K562 (cell line): ENCODE measurements at regions not wholly inside any gene's neighbourhood (a gene's known extent, or its start where the extent isn't known, plus 50 kb on each side); places are given as distances from the start of the nearest gene placed in this dataset.

Experiments used
- ATAC-seq: fragments of 200-7000 bp; cut with Tn5 transposase; 3 replicates; pipeline ENCODE4 v1.9.1; 2020; ENCODE audit warnings: moderate library complexity
- BruUV-seq: library from RNA; stranded (reverse); fragments of 400-500 nt; replicated peaks from 2 replicates; lab custom pipeline; 2021; lab: Mats Ljungman, UMichigan
- CTCF ChIA-PET: fragments of 300-600 bp; formaldehyde crosslinking; extraction: SDS; loops from one replicate; lab custom pipeline; 2021; ENCODE audit warnings: low intra/inter-chr PET ratio; lab: Yijun Ruan, JAX
- POLR2A ChIA-PET: fragments of 300-600, 350-650 bp; sonication (Branson Sonifier 250); formaldehyde crosslinking; extraction: SDS; loops from one replicate; lab custom pipeline; 2021; ENCODE audit warnings: antibody characterized with exemption, inconsistent platforms; lab: Yijun Ruan, JAX
- DNase-seq, 4 experiments: peaks; one replicate each; pipeline versions ENCODE4 v3.0.0 to v3.0.0-alpha.2; 2011 to 2018; ENCODE audit warnings: low spot score in 3 of 4, mixed read lengths in 3 of 4; ENCODE audit errors: extremely low read depth in 1 of 4
- FAIRE-seq: peaks from 2 replicates; lab custom pipeline; 2011; peaks lifted over from hg19 to GRCh38; lab: Jason Lieb, UNC
- H2AFZ ChIP-seq: 2 replicates; pipeline ENCODE4 v1.6.0; 2011; ENCODE audit warnings: low read depth, low read length, control low read depth, inconsistent platforms
- H3K27ac ChIP-seq: fragments of 200-600 bp; 3 replicates; pipeline ENCODE4 v1.8.0; 2011; ENCODE audit warnings: low read depth, mild to moderate bottlenecking, control low read depth, inconsistent platforms, low read length, moderate library complexity, mixed read lengths; ENCODE audit errors: extremely low read depth
- H3K27me3 ChIP-seq, 2 experiments: fragments of 300-600 bp in 1 of 2; 2 replicates in 1 of 2; 3 replicates in 1 of 2; pipeline versions ENCODE4 v1.6.0 to v1.8.0; 2011; ENCODE audit warnings: inconsistent platforms in 2 of 2, low read length in 2 of 2, mild to moderate bottlenecking in 1 of 2, mixed read lengths in 1 of 2, moderate library complexity in 1 of 2; ENCODE audit not compliant: control insufficient read depth in 2 of 2, insufficient read depth in 2 of 2
- H3K36me3 ChIP-seq: fragments of 300-600 bp; 3 replicates; pipeline ENCODE4 v1.8.0; 2011; ENCODE audit warnings: mild to moderate bottlenecking, low read length, inconsistent platforms; ENCODE audit not compliant: control insufficient read depth, insufficient read depth
- H3K4me1 ChIP-seq, 2 experiments: fragments of 200-600 bp in 1 of 2; replicated peaks in 1 of 2; 2 replicates in 1 of 2; 3 replicates in 1 of 2; pipeline versions ENCODE4 v1.5.1 to v1.8.0; 2011; ENCODE audit warnings: inconsistent platforms in 2 of 2, low read length in 2 of 2, mild to moderate bottlenecking in 1 of 2, mixed read lengths in 1 of 2, moderate library complexity in 1 of 2; ENCODE audit not compliant: control insufficient read depth in 2 of 2, insufficient read depth in 2 of 2
- H3K4me2 ChIP-seq: 2 replicates; pipeline ENCODE4 v1.6.1; 2011; ENCODE audit warnings: low read length, control low read depth, inconsistent platforms, mixed read lengths; ENCODE audit not compliant: insufficient read depth
- H3K4me3 ChIP-seq: fragments of 200-600 bp; sonication (generic), shearing (Covaris generic); 2 replicates; pipeline ENCODE4 v1.5.1; 2016; ENCODE audit warnings: control low read depth, inconsistent platforms
- H3K79me2 ChIP-seq: fragments of 200-600 bp; 3 replicates; pipeline ENCODE4 v1.8.0; 2011; ENCODE audit warnings: low read length, inconsistent platforms; ENCODE audit not compliant: control insufficient read depth, insufficient read depth
- H3K9ac ChIP-seq, 2 experiments: 2 replicates each; pipeline versions ENCODE4 v1.6.0 to v1.6.1; 2011; ENCODE audit warnings: low read depth in 2 of 2, low read length in 2 of 2, control low read depth in 1 of 2, inconsistent platforms in 1 of 2, mild to moderate bottlenecking in 1 of 2, mixed read lengths in 1 of 2; ENCODE audit not compliant: insufficient read depth in 1 of 2
- H3K9me1 ChIP-seq: one replicate; pipeline ENCODE4 v1.6.0; 2011; ENCODE audit warnings: inconsistent platforms, mild to moderate bottlenecking, low read length, moderate library complexity; ENCODE audit not compliant: control insufficient read depth, insufficient read depth
- H3K9me3 ChIP-seq: replicated peaks from 2 replicates; pipeline ENCODE4 v1.5.1; 2011; ENCODE audit warnings: low read depth, low read length, inconsistent platforms; ENCODE audit not compliant: control insufficient read depth, insufficient read depth
- H4K20me1 ChIP-seq: replicated peaks from 2 replicates; pipeline ENCODE4 v1.6.1; 2011; ENCODE audit warnings: low read length, inconsistent platforms, mixed read lengths; ENCODE audit not compliant: control insufficient read depth, insufficient read depth
- ARHGAP35 ChIP-seq: fragments of 450-650 bp; IDR thresholded peaks from 2 replicates; pipeline ENCODE4 v1.6.1; 2018; ENCODE audit not compliant: partially characterized antibody
- CBFA2T3 ChIP-seq: fragments of 450-650 bp; IDR thresholded peaks from 2 replicates; pipeline ENCODE4 v1.6.1; 2017
- JUN ChIP-seq, 2 experiments: sonication (generic) in 1 of 2; formaldehyde crosslinking in 1 of 2; IDR thresholded peaks; 2 replicates each; pipeline versions ENCODE4 v1.6.1 to v1.8.0; 2012 to 2022; ENCODE audit warnings: borderline replicate concordance in 2 of 2, mild to moderate bottlenecking in 2 of 2, improper control_type of control experiment in 1 of 2, low read depth in 1 of 2, low read length in 1 of 2, missing genetic modification reagents in 1 of 2
- MTA2 ChIP-seq: fragments of 450-650 bp; IDR thresholded peaks from 2 replicates; pipeline ENCODE4 v1.6.1; 2016; ENCODE audit warnings: low read depth
- SMARCA5 ChIP-seq: fragments of 450-650 bp; IDR thresholded peaks from 2 replicates; pipeline ENCODE4 v1.6.1; 2016
- SMC3 ChIP-seq: conservative IDR thresholded peaks from 2 replicates; pipeline ENCODE4 v1.6.1; 2011; ENCODE audit warnings: low read depth, low read length, improper control_type of control experiment; ENCODE audit not compliant: insufficient read depth
- WGBS: fragments of 100-300 bp; shearing (Covaris generic); methylation state at CpG from one replicate; pipeline ENCODE4 v1.1.6; 2016; ENCODE audit warnings: low coverage, mixed read lengths; ENCODE audit not compliant: insufficient coverage; ENCODE audit errors: missing lambda C conversion rate; 5-methylcytosine and 5-hydroxymethylcytosine counted together
- in situ Hi-C: fragments of 300-500 bp; cut with MboI; formaldehyde crosslinking; loops from 4 replicates; pipeline ENCODE4 v1.15.0; 2018; ENCODE audit warnings: inconsistent platforms, mixed read lengths
- intact Hi-C: fragments of 100-400 bp; cut with micrococcal nuclease; formaldehyde crosslinking; loops from 2 replicates; pipeline ENCODE4 v1.14.2; 2022
- TF ChIP-seq, protein P1 (sequence below): sonication (generic); formaldehyde crosslinking; IDR thresholded peaks from 2 replicates; pipeline ENCODE4 v1.8.0; 2022; ENCODE audit warnings: mild to moderate bottlenecking, missing genetic modification reagents, borderline replicate concordance

DNA sequence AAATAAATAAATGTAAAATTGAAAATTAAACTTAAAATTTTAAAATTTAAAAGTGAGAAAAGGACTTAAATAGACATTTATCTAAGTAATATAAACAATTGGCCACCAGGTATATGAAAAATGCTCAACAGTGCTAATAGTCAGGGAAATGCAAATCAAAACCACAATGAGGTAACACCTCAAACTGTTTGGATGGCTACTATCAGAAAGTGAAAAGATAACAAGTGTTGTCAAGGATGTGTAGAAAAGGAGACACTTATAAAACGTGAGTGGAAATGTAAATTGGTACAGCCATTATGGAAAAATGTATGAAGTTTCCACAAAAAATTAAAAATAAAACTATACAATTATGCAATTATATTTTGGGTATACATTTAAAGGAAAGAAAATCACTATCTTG, 752.2 kb downstream of the EFNB2 start:
- Histone ChIP-seq H3K27ac (no peak overlapping the region), H3K9ac (no peak overlapping the region), H4K20me1 (no peaks in the 10 kb centered on the region), H3K9me1 (no peaks in the 10 kb centered on the region), H3K79me2 (no peaks in the 10 kb centered on the region), H3K4me1 (no peaks in the 10 kb centered on the region), H3K27me3 (no peaks in the 10 kb centered on the region), H2AFZ (no peak overlapping the region), H3K9me3 (no peaks in the 10 kb centered on the region), H3K4me3 (no peak overlapping the region), H3K36me3 (no peaks in the 10 kb centered on the region), H3K4me2 (no peak overlapping the region)
- POLR2A ChIA-PET = no interaction called here
- ATAC-seq (no peak), FAIRE-seq (no peak), DNase-seq (no peak)
- TF ChIP-seq SMC3 (no peak), SMARCA5 (no peak), CBFA2T3 (no peak), MTA2 (no peak), JUN (IDR thresholded peaks at IDR 0.05; ENCODE audit: borderline replicate concordance, low read depth, low read length) (no peak), JUN (CRISPR knock-in tag; IDR thresholded peaks at IDR 0.05; ENCODE audit: borderline replicate concordance) (no peak), ARHGAP35 (no peak)
- TF ChIP-seq, protein P1, sequence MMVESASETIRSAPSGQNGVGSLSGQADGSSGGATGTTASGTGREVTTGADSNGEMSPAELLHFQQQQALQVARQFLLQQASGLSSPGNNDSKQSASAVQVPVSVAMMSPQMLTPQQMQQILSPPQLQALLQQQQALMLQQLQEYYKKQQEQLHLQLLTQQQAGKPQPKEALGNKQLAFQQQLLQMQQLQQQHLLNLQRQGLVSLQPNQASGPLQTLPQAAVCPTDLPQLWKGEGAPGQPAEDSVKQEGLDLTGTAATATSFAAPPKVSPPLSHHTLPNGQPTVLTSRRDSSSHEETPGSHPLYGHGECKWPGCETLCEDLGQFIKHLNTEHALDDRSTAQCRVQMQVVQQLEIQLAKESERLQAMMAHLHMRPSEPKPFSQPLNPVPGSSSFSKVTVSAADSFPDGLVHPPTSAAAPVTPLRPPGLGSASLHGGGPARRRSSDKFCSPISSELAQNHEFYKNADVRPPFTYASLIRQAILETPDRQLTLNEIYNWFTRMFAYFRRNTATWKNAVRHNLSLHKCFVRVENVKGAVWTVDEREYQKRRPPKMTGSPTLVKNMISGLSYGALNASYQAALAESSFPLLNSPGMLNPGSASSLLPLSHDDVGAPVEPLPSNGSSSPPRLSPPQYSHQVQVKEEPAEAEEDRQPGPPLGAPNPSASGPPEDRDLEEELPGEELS (CRISPR knock-in tag) = no peak
- CTCF ChIA-PET = no interaction called here
- intact Hi-C loops = no loop called here
- BruUV-seq = no TSS peak
- 0% methylated on average over 1 of the region's 1 CpG for WGBS
- in situ Hi-C loops = no loop called here
